ENCODE measurements at regions not wholly inside any gene's neighbourhood (a gene's known extent, or its start where the extent isn't known, plus 50 kb on each side); places are given as distances from the start of the nearest gene placed in this dataset.

DNA sequence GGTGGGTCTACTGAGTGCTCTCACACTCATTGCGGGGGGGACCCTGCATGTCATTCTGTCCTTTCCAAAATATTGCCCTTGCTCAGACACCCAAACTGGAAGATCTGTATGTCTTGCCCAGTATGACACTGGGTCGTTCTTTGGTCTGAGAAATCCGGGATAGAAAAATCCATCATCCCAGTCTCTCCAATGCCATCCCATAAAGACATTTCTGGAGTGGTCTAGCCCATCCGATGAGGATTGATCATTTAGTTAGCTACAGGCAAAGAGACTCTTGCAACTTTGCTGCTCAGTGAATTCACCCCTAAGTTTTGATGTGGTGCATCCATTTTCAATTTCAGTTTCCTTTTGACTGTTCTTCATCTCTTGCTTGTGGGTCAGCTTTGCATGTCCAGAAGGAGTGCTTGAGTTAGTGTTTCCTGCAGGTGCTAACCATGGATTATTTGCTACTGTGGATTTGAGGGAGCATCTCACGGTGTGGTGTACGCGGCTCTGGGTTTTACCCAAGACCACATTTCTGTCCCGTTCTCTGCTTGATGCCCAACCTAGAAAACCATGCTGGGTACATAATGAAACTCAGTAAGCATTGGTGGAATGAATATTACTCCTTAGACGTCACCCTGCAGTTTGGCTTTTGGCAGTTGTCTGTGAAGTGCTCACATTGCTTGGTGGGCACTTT, 247.0 kb upstream of the MKI67 start:
- TF ChIP-seq, protein P1, sequence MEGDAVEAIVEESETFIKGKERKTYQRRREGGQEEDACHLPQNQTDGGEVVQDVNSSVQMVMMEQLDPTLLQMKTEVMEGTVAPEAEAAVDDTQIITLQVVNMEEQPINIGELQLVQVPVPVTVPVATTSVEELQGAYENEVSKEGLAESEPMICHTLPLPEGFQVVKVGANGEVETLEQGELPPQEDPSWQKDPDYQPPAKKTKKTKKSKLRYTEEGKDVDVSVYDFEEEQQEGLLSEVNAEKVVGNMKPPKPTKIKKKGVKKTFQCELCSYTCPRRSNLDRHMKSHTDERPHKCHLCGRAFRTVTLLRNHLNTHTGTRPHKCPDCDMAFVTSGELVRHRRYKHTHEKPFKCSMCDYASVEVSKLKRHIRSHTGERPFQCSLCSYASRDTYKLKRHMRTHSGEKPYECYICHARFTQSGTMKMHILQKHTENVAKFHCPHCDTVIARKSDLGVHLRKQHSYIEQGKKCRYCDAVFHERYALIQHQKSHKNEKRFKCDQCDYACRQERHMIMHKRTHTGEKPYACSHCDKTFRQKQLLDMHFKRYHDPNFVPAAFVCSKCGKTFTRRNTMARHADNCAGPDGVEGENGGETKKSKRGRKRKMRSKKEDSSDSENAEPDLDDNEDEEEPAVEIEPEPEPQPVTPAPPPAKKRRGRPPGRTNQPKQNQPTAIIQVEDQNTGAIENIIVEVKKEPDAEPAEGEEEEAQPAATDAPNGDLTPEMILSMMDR (IDR thresholded peaks at IDR 0.05; ENCODE audit: low read length, missing control alignments): no peak
- DNase-seq (ENCODE audit: low read depth): no peak
- H3K4me3 ChIP-seq (replicated peaks; ENCODE audit: low read depth, low read length): no peak overlapping the region

GRCh38 chr10:128373831-128374230, 247.6 kb upstream of the MKI67 start:
- no peak overlapping the region for H3K4me3 ChIP-seq (replicated peaks; ENCODE audit: low read depth, low read length)
- TF ChIP-seq, protein P1 (IDR thresholded peaks at IDR 0.05; ENCODE audit: low read length, missing control alignments): no peak
- no peak for DNase-seq (ENCODE audit: low read depth)

- DNase-seq (ENCODE audit: low read depth): no peak
- H3K4me3 ChIP-seq (replicated peaks; ENCODE audit: low read depth, low read length): no peak overlapping the region
- TF ChIP-seq, protein P1 (IDR thresholded peaks at IDR 0.05; ENCODE audit: low read length, missing control alignments): no peak
Observed at GRCh38 chr10:128375171-128375570, 248.9 kb upstream of the MKI67 start.

DNA sequence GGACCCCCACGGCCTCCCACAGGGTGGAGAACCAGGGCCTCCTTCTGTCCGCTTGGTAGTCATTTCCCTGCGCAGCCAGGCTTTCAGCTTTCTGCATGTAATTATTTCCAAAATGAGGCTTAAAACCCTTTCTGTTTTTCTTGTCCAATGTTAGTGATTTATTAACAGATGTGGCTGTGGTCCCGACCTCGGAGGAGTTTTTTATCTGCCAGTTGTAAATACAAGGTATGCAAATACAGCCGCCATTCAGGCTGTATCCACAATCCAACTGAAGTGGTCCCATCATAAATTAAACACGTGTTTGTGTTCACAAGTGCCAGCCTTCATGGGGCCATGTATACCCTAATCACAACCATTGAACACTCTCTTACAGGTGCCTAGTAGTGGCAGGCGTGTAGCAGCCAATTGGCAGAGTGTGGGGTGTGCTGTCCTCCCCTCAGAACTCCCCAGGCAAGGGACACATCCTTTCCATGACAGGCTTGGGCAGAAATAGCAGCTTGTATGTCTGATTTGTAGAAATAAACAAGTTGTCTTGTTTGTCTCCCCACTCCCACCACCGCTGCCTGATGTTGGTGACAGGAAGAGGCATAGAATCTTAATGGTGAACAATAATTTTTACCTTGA, 251.3 kb upstream of the MKI67 start:
- TF ChIP-seq, protein P1 (IDR thresholded peaks at IDR 0.05; ENCODE audit: low read length, missing control alignments): no peak
- no peak overlapping the region for H3K4me3 ChIP-seq (replicated peaks; ENCODE audit: low read depth, low read length)
- no peak for DNase-seq (ENCODE audit: low read depth)

DNA sequence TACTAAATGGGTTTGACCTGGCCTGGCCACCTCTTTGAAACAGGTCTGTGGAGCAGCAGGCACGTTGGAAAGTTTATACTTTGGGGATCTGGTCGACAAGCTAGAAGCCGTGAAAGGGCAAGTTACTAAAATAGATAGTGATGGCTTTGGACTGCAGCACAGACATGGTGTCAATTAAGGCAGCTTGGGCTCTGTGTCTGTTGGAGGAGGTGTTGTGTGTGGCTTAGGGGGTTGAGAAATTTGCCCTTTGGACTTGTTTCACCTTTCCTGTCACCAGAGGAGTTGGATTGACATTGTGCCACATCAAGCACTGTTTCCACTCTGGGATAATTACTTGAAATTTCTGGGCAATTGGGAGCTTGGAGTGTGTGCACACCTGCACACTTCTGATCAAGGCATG, 251.8 kb upstream of the MKI67 start:
- TF ChIP-seq, protein P1 (IDR thresholded peaks at IDR 0.05; ENCODE audit: low read length, missing control alignments): no peak
- no peak for DNase-seq (ENCODE audit: low read depth)
- no peak overlapping the region for H3K4me3 ChIP-seq (replicated peaks; ENCODE audit: low read depth, low read length)

- no peak for DNase-seq (ENCODE audit: low read depth)
- H3K4me3 ChIP-seq (replicated peaks; ENCODE audit: low read depth, low read length): no peak overlapping the region
- TF ChIP-seq, protein P1 (IDR thresholded peaks at IDR 0.05; ENCODE audit: low read length, missing control alignments): no peak
Observed at GRCh38 chr10:128380946-128381345, 254.7 kb upstream of the MKI67 start.

GRCh38 chr10:128382225-128382624, 256.0 kb upstream of the MKI67 start:
- TF ChIP-seq, protein P1 (IDR thresholded peaks at IDR 0.05; ENCODE audit: low read length, missing control alignments): no peak
- H3K4me3 ChIP-seq (replicated peaks; ENCODE audit: low read depth, low read length): no peak overlapping the region
- DNase-seq (ENCODE audit: low read depth): no peak

All from fibroblast of pulmonary artery (primary cell).